ENCODE measurements at regions not wholly inside any gene's neighbourhood (a gene's known extent, or its start where the extent isn't known, plus 50 kb on each side); places are given as distances from the start of the nearest gene placed in this dataset.

DNA sequence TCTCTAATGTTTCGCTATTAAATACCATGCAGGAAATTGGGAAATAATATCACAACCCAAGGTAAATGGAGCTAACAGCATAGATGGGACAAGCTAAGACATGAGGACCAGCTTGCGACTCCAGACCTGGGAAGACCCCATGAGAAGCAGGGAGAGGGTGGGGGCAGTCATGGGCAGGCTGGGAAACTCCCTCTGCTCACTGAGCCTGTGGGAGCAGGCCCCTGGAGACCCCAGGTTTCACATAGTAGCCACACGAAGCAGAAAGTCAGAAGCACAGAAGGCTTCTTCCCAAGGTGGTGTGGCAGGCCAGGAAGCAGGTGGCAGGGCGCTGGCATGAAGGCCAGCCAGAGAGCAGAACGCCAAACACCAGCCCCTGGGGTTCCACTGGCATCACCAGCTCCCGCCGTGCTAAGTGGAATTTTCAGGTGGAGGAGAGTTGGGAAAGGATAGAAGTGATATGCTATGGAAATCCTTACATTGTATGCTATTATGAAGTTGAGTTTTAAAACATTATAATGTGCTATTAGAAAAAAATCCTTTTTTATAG, 99.9 kb upstream of the RNF32 start:
- H4K20me1 ChIP-seq (replicated peaks; ENCODE audit: control insufficient read depth, extremely low read depth, insufficient read depth, low read length): no peaks in the 10 kb centered on the region
- H3K36me3 ChIP-seq (ENCODE audit: control insufficient read depth in 2 of 2, extremely low read depth in 1 of 2, insufficient read depth in 2 of 2, low read length in 2 of 2): no peaks in the 10 kb centered on the region
- H3K9me1 ChIP-seq (replicated peaks; ENCODE audit: control insufficient read depth, extremely low read depth, insufficient read depth, low read length): no peaks in the 10 kb centered on the region
- POLR2A ChIA-PET: no interaction called here
- no peaks in the 10 kb centered on the region for H3K27me3 ChIP-seq (ENCODE audit: control insufficient read depth in 2 of 2, insufficient read depth in 2 of 2, low read length in 2 of 2)
- FAIRE-seq: no peak
- no peak overlapping the region for H3K4me2 ChIP-seq (ENCODE audit: insufficient read depth, low read length)
- dilution Hi-C loops (cut with MboI; ENCODE audit: extremely low pct_ligation_motif_present, low sequenced_read_pairs): no loop called here
- no TSS peak for BruUV-seq (replicated peaks)
- no peaks in the 10 kb centered on the region for H3K4me1 ChIP-seq (ENCODE audit: control insufficient read depth, extremely low read depth, insufficient read depth, low read length)
- H3K9ac ChIP-seq (replicated peaks; ENCODE audit: extremely low read depth, insufficient read depth, low read length): no peak overlapping the region
- no peaks in the 10 kb centered on the region for H3K9me3 ChIP-seq (replicated peaks; ENCODE audit: control insufficient read depth, insufficient read depth, low read length)
- DNase-seq (ENCODE audit: low read depth, low spot score): no peak
- TF ChIP-seq JUN (IDR thresholded peaks at IDR 0.05; ENCODE audit: borderline replicate concordance, insufficient read depth, insufficient read length, low read depth) (no peak), GATA2 (IDR thresholded peaks at IDR 0.05; ENCODE audit: insufficient read depth, insufficient read length, low read depth, low read length) (no peak), MYC (IDR thresholded peaks at IDR 0.05; ENCODE audit: low read depth, low read length) (no peak), FOS (IDR thresholded peaks at IDR 0.05; ENCODE audit: borderline replicate concordance, insufficient read depth, low read length) (no peak), EZH2 (IDR thresholded peaks at IDR 0.05; ENCODE audit: borderline replicate concordance, low read depth, low read length, severe bottlenecking) (no peak), POLR2AphosphoS5 (IDR thresholded peaks at IDR 0.05; ENCODE audit: insufficient read depth, low read depth, low read length) (no peak), POLR2A (IDR thresholded peaks at IDR 0.05; ENCODE audit: low read depth, low read length) (no peak)
- TF ChIP-seq, protein P1, sequence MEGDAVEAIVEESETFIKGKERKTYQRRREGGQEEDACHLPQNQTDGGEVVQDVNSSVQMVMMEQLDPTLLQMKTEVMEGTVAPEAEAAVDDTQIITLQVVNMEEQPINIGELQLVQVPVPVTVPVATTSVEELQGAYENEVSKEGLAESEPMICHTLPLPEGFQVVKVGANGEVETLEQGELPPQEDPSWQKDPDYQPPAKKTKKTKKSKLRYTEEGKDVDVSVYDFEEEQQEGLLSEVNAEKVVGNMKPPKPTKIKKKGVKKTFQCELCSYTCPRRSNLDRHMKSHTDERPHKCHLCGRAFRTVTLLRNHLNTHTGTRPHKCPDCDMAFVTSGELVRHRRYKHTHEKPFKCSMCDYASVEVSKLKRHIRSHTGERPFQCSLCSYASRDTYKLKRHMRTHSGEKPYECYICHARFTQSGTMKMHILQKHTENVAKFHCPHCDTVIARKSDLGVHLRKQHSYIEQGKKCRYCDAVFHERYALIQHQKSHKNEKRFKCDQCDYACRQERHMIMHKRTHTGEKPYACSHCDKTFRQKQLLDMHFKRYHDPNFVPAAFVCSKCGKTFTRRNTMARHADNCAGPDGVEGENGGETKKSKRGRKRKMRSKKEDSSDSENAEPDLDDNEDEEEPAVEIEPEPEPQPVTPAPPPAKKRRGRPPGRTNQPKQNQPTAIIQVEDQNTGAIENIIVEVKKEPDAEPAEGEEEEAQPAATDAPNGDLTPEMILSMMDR (IDR thresholded peaks at IDR 0.05; ENCODE audit: extremely low read depth in 1 of 2, insufficient read depth in 1 of 2, low read depth in 1 of 2, low read length in 2 of 2): no peak
- TF ChIP-seq, protein P2, sequence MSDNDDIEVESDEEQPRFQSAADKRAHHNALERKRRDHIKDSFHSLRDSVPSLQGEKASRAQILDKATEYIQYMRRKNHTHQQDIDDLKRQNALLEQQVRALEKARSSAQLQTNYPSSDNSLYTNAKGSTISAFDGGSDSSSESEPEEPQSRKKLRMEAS (IDR thresholded peaks at IDR 0.05; ENCODE audit: insufficient read depth, insufficient read length): no peak
- no peak overlapping the region for H2AFZ ChIP-seq (ENCODE audit: low read depth, low read length)
- intact Hi-C loops (cut with micrococcal nuclease): no loop called here
- no peak overlapping the region for H3K27ac ChIP-seq (ENCODE audit: insufficient read depth, low read depth, low read length)
- no peaks in the 10 kb centered on the region for H3K79me2 ChIP-seq (ENCODE audit: control insufficient read depth, insufficient read depth, low read length)
- H3K4me3 ChIP-seq (replicated peaks in 1 of 3; ENCODE audit: insufficient read depth in 1 of 3, low read depth in 1 of 3, low read length in 3 of 3): no peak overlapping the region
- CTCF ChIA-PET: no interaction called here
